ENCODE measurements at regions not wholly inside any gene's neighbourhood (a gene's known extent, or its start where the extent isn't known, plus 50 kb on each side); places are given as distances from the start of the nearest gene placed in this dataset.

DNA sequence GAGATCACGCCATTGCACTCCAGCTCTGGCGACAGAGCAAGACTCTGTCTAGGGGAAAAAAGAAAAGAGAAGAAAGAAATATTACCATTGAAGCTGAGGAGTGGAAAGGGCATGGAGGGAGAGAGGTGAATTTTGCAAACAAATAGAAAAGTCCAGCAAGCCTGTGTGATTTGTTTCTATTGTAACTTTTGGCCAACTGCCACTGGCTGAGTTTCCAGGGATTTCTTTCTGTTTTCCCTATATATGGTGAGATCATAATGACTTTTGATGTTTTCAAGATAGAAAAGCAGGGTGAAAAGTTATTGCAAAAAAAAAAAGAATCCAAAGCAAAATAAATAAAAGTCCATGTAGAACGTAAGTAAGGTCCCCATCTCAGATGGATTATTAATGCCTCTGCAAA lies 184.2 kb upstream of the RALGAPA2 start:
- no peak for TF ChIP-seq SRSF9 (IDR thresholded peaks at IDR 0.05; ENCODE audit: borderline replicate concordance, insufficient read depth, low read depth, low read length, poor library complexity, severe bottlenecking)
- TF ChIP-seq MAZ (IDR thresholded peaks at IDR 0.05; ENCODE audit: borderline replicate concordance, low read depth, low read length): no peak
- TF ChIP-seq MAZ (CRISPR knock-in tag; IDR thresholded peaks at IDR 0.05; ENCODE audit: low read depth): no peak
- TF ChIP-seq PHF8 (CRISPR knock-in tag; IDR thresholded peaks at IDR 0.05): no peak
- TF ChIP-seq TCF7L2 (IDR thresholded peaks at IDR 0.05; ENCODE audit: low read depth, low read length): no peak
- TF ChIP-seq CTCF (CRISPR knock-in tag; IDR thresholded peaks at IDR 0.05): no peak
